GM18520 (cell line): ENCODE measurements at regions not wholly inside any gene's neighbourhood (a gene's known extent, or its start where the extent isn't known, plus 50 kb on each side); places are given as distances from the start of the nearest gene placed in this dataset.
A peak's percentile ranks its signal among the peaks of the same experiment; 100 is the strongest.
"Not testable (repeated sequence)": the region's sequence is repeated elsewhere in the genome, so short reads cannot be mapped to it uniquely, and the experiment has no call there.

Source experiments
- ATAC-seq: cut with Tn5 transposase; IDR thresholded peaks from one replicate; pipeline ENCODE4 v1.9.1; 2021; ENCODE audit not compliant: unreplicated experiment

DNA sequence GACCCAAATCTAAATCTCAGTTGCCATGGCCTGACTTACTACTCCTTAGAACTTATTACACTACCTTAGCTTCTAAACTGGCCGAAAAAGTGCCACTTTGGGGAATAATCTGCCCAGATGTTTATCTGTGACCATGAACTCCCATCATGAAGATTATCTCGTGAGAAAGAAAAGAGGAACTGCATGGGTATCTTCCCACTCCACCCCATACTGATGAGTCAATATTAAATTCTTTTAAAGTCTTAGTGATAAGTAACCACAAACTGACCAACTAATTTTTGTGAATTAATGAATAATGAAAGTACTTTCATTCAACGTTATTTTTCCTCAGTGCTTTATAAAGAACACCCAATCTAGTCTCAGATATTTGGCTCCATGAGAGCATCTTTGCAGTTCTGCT is 493.5 kb downstream of the EBF1 start:
- no peak for ATAC-seq

DNA sequence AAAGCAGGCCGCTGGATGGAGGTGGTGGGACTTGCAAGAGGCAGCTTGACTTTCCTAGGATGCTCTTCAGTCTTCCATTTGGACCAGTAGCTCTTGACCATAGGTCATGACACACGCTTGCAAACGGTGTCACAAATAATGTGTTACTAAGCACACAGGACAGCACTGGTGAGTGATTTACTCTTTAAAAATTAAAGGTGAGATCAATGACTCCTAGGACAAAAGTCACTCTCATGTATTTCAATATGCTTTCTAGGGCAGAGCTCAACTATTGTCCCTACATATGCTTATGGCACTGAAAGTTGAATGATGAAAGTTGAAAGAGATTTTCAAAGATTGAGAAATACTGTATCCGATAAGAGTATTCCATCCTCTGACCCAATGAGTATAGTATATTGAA is 496.7 kb downstream of the EBF1 start:
- ATAC-seq = no peak

DNA sequence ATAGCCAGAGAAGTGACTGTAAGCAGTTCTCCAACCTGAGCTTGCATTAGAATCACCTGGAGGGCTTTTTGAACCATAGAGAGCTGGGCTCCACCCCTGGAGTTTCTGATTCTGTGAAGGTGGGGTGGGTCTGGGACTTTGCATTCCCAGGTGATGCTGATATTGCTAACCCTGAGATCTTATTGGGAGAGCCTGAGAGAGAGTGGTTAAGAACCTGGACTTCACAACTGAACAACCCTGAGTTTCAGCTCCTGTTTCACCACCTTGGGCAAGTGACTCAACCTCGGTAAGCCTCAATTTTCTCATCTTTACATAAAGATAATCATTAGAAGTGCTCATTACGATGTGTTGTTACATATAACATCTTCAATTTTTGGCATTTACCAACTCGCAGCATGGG is 498.6 kb downstream of the EBF1 start:
- ATAC-seq = no peak

DNA sequence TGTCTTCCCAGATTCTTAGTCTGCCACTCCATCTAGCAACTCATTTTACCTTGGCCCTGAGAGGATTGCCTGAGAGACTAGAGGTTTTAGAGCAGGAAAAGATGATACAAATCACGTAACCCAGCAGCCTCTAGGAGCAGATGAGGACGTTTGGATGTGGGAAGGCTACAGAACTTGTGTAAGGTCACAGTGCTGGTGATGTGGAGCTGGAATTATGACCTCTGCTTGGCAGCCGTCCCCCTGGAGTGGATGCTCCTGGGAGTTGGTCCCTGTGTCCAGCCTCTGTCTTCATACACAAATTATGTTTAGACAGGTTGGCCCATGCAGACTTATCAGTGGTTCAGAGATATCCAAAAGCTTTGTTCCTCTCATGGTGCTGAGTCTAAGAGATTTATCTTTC is 499.0 kb downstream of the EBF1 start:
- ATAC-seq = no peak

DNA sequence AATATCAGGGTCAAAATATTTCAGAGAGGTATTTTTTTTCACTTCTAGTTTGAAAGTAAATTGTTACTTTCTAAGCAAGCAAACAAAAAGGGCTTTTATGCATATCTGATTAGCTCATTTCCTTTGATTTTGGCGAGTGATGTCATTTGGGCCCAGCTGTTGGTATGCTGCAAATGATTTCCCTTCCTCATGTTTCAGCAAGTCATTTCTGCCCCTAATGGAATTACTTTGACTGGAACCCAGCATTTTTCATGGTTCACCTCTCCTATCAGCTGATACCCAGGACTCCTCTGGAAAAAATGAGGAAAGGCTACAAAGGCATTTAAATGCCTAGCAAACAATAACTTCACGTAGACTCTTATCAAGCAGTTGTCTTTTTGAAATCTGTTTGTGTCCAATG is 500.6 kb downstream of the EBF1 start:
- no peak for ATAC-seq

DNA sequence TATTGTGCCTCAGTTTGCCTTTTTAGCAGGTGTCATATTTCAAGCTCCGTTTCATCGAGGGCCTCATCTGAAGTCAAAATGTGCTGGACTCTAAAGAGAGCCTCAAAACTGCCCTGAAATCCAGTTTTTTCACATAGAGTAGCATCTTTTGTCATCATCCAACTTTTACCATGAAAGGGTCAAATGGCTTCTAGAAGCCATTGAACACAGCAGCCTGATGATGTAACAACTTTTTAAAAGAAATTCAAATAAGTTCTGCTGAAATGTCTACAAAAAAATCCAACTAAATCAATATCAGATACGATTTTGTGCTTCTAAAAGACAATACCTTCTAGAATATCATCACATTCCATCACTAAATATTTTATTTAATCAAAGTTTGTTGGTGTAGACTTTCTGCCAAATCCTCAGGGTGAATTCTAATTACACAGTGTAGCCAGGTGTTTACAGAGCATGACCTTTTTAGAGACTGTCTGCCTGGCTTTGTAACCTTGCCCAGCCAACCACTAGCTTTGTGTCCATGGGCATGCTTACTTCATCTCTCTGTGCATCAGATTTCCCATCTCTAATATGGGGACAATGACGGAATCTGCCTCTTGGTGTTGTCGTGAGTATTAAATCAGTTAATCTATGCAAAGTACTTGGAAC is 505.0 kb downstream of the EBF1 start:
- no peak for ATAC-seq

DNA sequence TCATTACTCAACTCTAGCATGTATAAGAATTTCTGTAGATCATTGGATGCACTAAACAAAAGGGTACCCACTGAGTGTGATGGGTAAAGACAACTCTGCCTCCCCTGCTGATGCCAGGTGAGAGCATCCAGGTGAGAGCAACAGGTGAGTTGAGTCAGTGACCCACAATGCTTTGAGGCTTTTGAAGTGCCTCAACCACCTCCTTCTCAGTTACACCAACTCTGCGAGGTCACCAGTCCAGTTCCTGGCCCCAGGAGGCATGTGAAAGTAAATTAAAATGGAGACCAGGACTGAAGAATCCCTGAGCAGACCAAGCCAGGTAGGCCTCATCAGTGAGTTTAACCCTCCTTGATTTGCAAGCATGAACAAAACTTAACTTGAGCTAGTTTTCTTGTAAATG is 505.8 kb downstream of the EBF1 start:
- ATAC-seq = no peak

DNA sequence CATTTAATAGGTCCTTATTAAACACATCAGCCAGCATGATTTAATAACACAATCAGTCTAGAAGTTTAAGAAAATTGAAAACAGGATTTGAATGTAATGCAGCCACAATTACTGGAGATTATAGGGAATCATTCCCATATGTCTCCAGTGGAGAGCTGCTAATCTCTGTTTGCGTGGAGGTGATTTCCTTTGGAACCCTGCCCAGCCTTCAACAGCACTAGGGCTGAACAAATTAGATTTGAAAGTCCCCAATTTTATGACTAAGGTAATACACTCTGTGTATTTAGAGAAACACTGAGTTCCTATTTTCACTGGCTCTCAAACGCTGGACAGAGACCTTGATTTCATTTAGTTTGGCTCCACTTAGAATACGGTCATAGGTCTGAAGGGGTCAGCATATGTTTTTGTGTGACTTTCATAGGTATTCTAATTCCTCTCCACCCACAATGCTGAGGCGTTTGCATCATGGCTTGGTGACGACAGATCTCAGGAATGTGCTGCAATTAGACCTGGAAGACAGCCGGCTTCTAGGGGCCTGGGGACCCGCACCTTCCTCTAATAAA is 508.3 kb downstream of the EBF1 start:
- no peak for ATAC-seq

DNA sequence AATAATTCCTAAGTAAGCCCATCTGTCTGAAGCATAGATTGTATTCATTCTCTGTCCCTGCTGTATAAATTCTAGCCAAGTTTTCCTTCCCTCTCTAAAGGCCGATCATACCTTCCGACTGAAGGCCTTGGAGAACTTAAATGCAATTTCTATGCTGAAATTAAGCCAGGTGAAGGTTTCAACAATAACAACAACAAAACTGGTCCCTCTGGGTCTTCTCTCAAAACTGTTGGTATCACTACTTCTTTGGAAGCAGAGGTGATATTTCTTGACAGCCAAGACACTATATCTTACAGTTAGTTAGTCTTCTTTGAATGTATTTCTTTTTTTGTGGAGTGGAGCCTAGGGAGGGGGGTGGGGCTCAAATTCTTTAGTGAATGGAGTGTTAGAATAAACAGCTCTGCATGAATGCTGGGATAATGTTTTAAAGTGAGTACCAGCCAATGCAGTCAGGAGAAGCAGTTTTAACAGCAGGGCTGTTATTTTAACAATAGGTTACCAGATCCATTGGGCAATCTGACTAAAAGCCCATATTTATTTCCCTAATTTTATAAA is 508.9 kb downstream of the EBF1 start:
- no peak for ATAC-seq

DNA sequence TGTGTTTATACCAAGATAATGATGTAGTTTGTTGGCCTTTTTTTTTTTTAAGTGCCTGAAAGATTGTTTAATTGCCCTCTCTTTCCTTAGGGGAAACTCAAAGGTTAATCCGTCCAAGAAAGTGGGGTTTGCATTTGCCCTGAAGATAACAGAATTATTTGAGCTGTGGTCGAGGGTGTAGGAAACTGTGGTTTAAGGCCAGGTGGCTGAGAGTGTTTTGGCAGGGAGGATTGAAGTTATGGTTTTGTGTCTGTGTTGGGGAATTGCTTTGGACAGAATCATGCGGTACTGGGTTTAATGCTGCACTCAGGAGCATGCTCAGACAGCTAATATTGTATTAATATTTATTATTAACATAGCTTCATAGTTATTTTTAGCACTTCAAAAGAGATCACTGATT is 509.8 kb downstream of the EBF1 start:
- no peak for ATAC-seq

DNA sequence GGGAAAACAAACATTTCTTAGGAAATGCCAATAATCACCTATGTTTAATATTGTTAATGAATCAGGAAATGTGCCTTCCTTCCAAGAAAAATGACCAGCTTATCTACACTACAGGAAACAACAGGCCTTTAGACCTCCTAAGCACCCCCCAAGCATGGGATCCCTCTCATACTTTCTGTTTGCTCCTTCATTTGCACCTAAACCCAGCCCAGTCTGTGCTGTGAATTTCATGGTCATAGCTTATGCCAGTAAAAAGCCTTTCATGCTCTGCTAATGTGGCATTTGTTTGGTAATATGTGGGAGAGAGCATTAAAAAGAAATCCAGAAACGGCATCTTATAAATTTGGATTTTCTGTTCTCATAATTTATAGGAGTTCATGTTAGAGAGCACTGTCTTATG is 511.1 kb downstream of the EBF1 start:
- no peak for ATAC-seq

DNA sequence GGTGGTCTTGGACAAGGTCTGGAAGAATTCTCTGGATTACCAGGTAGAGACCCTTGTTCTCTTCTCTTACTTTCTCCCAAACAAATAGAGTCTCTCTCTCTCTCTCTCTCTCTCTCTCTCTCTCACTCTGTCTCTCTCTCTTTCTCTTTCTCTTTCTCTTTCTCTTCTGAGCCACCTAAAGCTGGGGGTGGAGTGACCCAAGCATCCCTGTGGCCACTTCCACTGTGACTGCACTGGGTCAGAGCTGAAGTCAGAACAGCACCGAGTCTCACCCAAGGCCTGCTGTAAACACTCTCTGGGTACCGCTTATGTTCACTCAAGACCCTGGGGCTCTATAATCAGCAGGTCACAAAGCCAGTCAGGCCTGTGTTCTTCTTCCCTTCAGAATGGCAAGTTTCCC is 513.7 kb downstream of the EBF1 start:
- no peak for ATAC-seq

DNA sequence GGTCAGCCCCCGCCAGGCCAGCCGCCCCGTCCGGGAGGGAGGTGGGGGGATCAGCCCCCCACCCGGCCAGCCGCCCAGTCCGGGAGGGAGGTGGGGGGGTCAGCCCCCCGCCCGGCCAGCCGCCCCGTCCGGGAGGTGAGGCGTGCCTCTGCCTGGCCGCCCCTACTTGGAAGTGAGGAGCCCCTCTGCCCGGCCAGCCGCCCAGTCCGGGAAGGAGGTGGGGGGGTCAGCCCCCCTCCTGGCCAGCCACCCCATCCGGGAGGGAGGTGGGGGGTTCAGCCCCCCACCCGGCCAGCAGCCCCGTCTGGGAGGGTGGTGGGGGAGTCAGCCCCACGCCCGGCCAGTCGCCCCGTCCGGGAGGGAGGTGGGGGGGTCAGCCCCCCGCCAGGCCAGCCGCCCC is 517.0 kb downstream of the EBF1 start:
- ATAC-seq = not testable (repeated sequence)

DNA sequence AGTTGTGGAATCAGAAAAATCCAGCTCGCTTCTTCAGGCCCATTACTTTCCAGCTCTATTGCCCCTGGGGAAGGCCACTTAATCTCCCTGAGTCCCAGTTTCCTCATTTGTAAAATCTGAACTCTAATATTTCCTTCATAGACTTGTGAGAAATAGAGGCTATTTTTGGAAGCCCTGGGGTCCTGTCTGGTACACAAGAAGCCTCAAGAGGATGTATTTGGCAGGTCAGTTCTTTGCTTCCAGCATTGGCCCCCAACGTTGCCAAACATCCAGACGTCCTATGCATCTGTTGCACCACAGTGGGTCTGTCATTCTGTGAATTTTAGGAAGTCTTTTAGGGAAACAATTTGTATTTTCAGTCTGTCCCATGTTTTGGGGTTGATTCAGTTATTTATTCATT is 525.9 kb downstream of the EBF1 start:
- no peak for ATAC-seq

DNA sequence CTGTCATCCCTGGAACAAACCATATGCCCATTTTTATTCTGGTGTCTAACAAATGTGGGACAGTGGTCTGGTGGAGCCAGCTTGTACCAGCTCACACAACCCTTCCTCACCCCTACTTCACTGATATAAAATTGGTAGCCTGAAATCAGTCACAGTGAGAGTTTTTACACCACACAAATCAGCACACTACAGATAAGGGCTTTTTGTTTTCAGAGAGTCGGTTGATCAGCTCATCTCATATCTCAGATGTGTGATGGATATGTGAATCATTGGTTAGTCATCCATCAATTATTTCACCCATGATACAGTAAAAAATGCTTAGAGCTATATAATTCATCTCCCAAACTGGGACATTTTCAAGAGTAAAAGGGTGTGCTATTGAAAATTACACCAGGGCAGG is 529.2 kb downstream of the EBF1 start:
- ATAC-seq = no peak

DNA sequence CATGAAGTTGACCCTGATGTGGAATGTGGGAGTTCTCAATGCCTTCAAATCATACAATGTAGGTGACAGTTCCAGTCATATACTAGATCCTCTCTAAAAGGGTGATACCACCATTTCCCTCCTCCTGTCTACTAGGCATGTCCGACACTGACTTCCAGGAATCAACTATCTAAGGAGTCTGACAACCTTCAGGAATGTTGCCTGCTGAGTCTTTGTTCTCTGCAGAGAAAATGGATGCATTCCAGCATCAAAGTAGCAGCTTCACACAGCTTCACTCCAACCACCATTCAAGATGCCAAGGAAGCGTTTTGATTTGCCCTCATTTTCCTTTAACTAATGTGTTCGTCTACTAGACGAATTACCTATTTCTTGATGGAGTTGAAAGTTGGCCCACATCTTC is 530.2 kb downstream of the EBF1 start:
- no peak for ATAC-seq

DNA sequence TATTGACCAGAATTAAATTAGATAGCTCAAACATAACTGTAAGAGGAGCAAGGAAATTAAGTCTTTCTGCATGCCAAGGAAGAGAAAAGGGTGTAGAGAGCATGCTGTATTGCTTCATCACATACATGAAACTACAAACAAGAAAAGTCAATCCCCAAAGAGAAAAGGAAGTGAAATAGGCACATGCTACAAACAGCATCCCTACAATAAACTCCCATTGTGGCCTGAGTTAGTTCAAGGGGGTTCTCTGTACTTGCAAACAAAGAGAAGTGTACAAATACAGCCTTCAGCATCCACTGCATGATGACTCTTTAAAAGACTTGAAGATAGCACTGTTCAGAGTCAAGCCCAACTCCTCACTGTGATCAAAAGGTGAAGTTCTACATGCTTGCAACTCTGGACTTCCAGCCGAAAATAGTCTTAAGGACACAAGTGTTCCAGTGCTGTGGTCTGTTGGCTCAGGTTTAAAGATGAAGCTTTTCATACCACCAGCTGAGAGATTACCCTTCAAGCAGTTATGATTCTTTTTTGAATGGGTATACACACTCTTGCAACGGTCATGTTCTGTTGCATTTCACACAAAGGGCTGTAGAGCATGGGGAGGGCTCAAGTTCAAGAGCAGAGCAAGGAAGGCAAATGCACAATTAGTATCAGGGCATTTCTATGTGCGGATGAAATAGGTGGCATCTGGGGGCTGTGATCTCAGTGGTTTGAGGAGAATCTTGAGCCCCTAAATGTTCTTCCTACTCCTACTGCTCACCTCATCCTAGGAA is 534.5 kb downstream of the EBF1 start:
- no peak for ATAC-seq

DNA sequence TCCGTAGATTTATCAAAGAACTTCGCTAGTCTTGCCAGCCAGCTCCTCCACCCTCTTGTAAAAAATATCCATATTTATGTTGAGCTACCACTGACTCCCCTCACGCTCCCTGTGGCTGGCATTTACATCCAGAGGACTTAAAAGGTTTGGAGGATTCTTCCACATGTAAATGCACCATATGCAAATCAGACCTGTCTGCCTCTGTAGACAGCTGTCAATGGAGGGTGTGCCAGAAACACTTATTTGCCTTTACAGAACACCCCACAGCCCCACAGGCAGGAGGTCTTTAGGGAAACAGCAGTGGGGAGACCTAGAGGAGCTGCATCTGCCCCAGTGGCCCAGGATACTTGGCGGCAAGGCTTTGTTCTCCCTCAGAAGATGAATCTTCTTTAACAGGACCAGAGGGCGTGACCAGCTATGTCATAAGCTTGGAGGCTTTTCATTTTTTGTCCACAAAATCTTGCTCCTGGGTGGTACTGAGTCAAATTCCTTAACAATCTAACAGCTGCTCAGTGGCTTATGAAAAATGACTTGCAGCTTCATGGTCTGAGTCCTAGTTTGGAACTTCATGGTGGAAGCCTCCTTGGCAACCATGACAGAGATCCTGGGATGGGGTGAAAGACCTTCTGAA is 535.8 kb downstream of the EBF1 start:
- no peak for ATAC-seq

DNA sequence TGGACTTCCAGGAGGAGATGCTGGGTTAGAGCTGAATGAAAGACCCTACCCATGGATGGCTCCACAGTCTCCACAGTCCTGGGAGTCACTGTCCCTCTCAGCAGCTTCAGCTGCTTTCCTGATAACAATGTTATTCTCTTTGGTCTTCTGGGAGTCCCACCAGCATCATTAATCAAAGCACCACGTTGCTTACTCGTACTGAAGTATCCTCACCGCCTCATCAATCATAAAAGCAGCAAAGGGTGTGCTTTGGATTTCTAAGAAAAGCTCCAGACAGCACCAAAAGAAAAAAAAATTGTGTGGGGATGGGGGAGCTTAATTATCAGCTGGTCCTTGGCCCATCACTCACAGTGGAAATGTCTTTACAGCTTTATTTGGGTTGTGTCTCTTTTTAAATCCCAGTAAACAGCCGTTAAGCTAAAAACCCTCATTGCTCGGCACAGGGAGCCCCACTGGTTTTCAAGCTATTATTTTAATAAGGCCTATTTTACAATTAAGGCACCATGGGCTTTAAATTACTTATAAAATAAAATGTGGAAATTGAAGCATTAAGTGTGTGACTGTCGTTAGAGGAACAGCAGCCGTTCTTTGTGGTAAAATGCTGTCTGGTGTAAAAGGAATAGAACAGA is 538.0 kb downstream of the EBF1 start:
- no peak for ATAC-seq

DNA sequence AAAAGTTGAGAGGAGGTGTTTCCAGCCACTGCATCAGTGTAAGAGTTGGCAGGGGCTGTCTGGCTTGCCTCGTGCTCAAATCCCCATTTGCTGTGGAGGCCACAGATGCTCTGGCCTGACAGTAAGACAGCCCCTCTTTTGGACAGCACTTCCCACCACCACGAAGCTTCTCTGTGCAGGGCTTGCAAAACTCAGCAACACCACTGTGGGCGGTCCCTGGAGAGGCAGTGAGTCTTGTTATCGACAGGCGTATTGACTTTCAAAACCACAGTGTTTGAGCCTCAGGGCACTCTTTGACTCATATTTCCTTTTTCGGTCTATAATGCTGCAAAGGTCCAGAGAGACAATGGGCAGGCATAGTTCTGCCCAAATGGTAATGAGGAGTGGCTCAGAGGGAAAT is 539.5 kb downstream of the EBF1 start:
- ATAC-seq = peak; percentile 97

DNA sequence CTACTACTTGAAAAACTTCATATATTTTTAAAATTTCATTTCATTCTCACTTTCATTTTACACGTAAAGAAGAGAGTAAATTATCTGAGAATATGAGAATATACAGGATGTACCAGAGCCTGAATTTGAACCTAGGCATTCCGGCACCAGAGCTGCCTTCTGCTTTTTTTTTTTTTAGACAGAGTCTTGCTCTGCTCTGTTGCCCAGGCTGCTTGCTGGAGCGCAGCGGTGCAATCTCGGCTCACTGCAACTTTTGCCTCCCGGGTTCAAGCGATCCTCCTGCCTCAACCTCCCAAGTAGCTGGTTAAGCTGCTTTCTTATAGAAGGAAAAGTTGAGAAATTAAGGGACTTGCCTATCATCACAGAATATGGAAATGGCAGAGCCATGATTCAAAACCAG is 540.1 kb downstream of the EBF1 start:
- ATAC-seq = no peak
